ENCODE measurements at regions not wholly inside any gene's neighbourhood (a gene's known extent, or its start where the extent isn't known, plus 50 kb on each side); places are given as distances from the start of the nearest gene placed in this dataset.

DNA sequence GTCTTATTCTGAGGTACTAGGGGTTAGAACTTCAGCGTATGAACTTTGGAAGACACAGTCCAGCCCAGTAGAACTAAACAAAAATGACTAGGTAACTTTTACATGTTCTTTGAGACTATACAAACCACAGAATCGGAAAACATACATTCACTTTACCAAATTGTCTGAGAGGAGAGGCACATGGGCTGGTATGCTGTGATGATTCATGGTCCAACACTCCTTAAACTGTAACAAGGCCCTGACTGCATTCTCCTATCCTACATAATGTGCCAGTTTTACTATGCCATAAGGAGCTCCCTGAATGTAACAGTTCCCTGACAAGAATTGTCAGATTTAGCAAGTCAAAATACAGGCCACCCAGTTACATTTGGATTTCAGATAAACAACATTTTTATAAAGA lies 640.0 kb downstream of the RAB28 start:
- TF ChIP-seq, protein P1, sequence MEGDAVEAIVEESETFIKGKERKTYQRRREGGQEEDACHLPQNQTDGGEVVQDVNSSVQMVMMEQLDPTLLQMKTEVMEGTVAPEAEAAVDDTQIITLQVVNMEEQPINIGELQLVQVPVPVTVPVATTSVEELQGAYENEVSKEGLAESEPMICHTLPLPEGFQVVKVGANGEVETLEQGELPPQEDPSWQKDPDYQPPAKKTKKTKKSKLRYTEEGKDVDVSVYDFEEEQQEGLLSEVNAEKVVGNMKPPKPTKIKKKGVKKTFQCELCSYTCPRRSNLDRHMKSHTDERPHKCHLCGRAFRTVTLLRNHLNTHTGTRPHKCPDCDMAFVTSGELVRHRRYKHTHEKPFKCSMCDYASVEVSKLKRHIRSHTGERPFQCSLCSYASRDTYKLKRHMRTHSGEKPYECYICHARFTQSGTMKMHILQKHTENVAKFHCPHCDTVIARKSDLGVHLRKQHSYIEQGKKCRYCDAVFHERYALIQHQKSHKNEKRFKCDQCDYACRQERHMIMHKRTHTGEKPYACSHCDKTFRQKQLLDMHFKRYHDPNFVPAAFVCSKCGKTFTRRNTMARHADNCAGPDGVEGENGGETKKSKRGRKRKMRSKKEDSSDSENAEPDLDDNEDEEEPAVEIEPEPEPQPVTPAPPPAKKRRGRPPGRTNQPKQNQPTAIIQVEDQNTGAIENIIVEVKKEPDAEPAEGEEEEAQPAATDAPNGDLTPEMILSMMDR (IDR thresholded peaks at IDR 0.05), result no peak
- no peak for TF ChIP-seq POLR2A (IDR thresholded peaks at IDR 0.05)
